ENCODE measurements at regions not wholly inside any gene's neighbourhood (a gene's known extent, or its start where the extent isn't known, plus 50 kb on each side); places are given as distances from the start of the nearest gene placed in this dataset.

- DNase-seq, result no peak
Observed at GRCh38 chr2:158732573-158733429, 62.3 kb upstream of the DAPL1 start.

- DNase-seq, result no peak
Observed at GRCh38 chr2:158733430-158733755, 61.7 kb upstream of the DAPL1 start.

- DNase-seq, result no peak
Observed at GRCh38 chr2:158734442-158734841, 60.7 kb upstream of the DAPL1 start.

GRCh38 chr2:158735822-158736580 is 59.1 kb upstream of the DAPL1 start:
- no peak for DNase-seq

- no peak for DNase-seq
Observed at GRCh38 chr2:158738363-158738762, 56.8 kb upstream of the DAPL1 start.

- no peak for DNase-seq
Observed at GRCh38 chr2:158740127-158740526, 55.0 kb upstream of the DAPL1 start.

GRCh38 chr2:158740621-158741020 is 54.5 kb upstream of the DAPL1 start:
- DNase-seq, result peak; percentile 25

GRCh38 chr2:158741625-158742024 is 53.5 kb upstream of the DAPL1 start:
- no peak for DNase-seq

- DNase-seq, result no peak
Observed at GRCh38 chr2:158742536-158742935, 52.6 kb upstream of the DAPL1 start.

- no peak for DNase-seq
Observed at GRCh38 chr2:158743466-158743865, 51.7 kb upstream of the DAPL1 start.

- no peak for DNase-seq
Observed at GRCh38 chr2:158743879-158744278, 51.2 kb upstream of the DAPL1 start.

- peak; percentile 85 for DNase-seq
Observed at GRCh38 chr2:158745067-158745865, 49.9 kb upstream of the DAPL1 start.

Data from dermis blood vessel endothelial cell (primary cell).